Kidney (tissue), 13 donors: ENCODE measurements at regions not wholly inside any gene's neighbourhood (a gene's known extent, or its start where the extent isn't known, plus 50 kb on each side); places are given as distances from the start of the nearest gene placed in this dataset.

Experiments used
- DNase-seq, 5 donors: peaks; one replicate each; pipeline ENCODE4 v3.0.0-alpha.2; 2013 to 2020
- FAIRE-seq: peaks from 2 replicates; lab custom pipeline; 2012; peaks lifted over from hg19 to GRCh38; lab: Jason Lieb, UNC
- H3K27ac ChIP-seq, 2 donors: one replicate each; pipeline ENCODE4 v1.7.0; 2013; ENCODE audit warnings: low read depth in 2 of 2, low read length in 2 of 2, inconsistent platforms in 1 of 2
- H3K27me3 ChIP-seq: one replicate; pipeline ENCODE4 v1.7.1; 2013; ENCODE audit warnings: low read length, inconsistent platforms; ENCODE audit not compliant: control insufficient read depth, insufficient read depth
- H3K36me3 ChIP-seq, 3 donors: one replicate each; pipeline versions ENCODE4 v1.7.0 to v1.7.1; 2013; ENCODE audit warnings: low read length in 3 of 3, control low read depth in 1 of 3, inconsistent platforms in 1 of 3; ENCODE audit not compliant: insufficient read depth in 3 of 3, control insufficient read depth in 2 of 3
- H3K4me1 ChIP-seq, 3 donors: one replicate each; pipeline versions ENCODE4 v1.7.0 to v1.7.1; 2013; ENCODE audit warnings: low read length in 3 of 3, inconsistent platforms in 1 of 3, low read depth in 1 of 3; ENCODE audit not compliant: control insufficient read depth in 2 of 3, insufficient read depth in 2 of 3
- H3K4me3 ChIP-seq, 3 donors: one replicate each; pipeline versions ENCODE4 v1.7.0 to v1.8.1; 2013; ENCODE audit warnings: low read length in 3 of 3, control low read depth in 1 of 3, inconsistent platforms in 1 of 3
- H3K9ac ChIP-seq, 3 donors: one replicate each; pipeline versions ENCODE4 v1.7.0 to v1.7.1; 2013; ENCODE audit warnings: low read length in 3 of 3, control low read depth in 1 of 3, inconsistent platforms in 1 of 3
- H3K9me3 ChIP-seq, 3 donors: one replicate each; pipeline versions ENCODE4 v1.7.0 to v1.7.1; 2013; ENCODE audit warnings: low read length in 3 of 3, control low read depth in 1 of 3, inconsistent platforms in 1 of 3; ENCODE audit not compliant: control insufficient read depth in 2 of 3, insufficient read depth in 1 of 3
- CTCF ChIP-seq: IDR thresholded peaks from 3 replicates; pipeline ENCODE4 v1.5.1; 2012; ENCODE audit warnings: mild to moderate bottlenecking, moderate library complexity, borderline replicate concordance; ENCODE audit not compliant: insufficient read depth; ENCODE audit errors: extremely low read depth
- intact Hi-C: fragments of 100-400 bp; cut with DNase I; formaldehyde crosslinking; loops from one replicate; pipeline ENCODE4 v1.11.1; 2022
- donor health status: control.
- donor health status: control.
- donor health status: control.
- donor health status: control.
- donor health status: control.
- donor health status: DM: yes; HTN: yes; CAD: no.
- donor health status: Normal renal cell carcinoma (clear cell type).

GRCh38 chr16:79795556-79795955 is 195.0 kb upstream of the MAF start:
- Histone ChIP-seq H3K27me3 (no peaks in the 10 kb centered on the region), H3K4me3 (no peak overlapping the region), H3K4me1 (no peaks in the 10 kb centered on the region), H3K27ac (no peak overlapping the region), H3K9me3 (no peaks in the 10 kb centered on the region), H3K36me3 (no peaks in the 10 kb centered on the region), H3K9ac (no peak overlapping the region)
- FAIRE-seq, result no peak
- intact Hi-C loops, result no loop called here
- no peak for DNase-seq
- TF ChIP-seq CTCF, result no peak

- no peak for FAIRE-seq
- H3K4me1 ChIP-seq, result no peaks in the 10 kb centered on the region
Measured at GRCh38 chr16:79794941-79795340, 194.4 kb upstream of the MAF start.

GRCh38 chr16:79792664-79793351 is 192.3 kb upstream of the MAF start:
- no peaks in the 10 kb centered on the region for H3K9me3 ChIP-seq
- DNase-seq, result peak in 2 of 5 donors; percentile 17 to 70
- H3K36me3 ChIP-seq, result no peaks in the 10 kb centered on the region
- TF ChIP-seq CTCF, result no peak
- intact Hi-C loops, result no loop called here
- no peaks in the 10 kb centered on the region for H3K27me3 ChIP-seq
- H3K27ac ChIP-seq, result no peak overlapping the region
- H3K9ac ChIP-seq, result no peak overlapping the region
- H3K4me3 ChIP-seq, result no peak overlapping the region
- no peak for FAIRE-seq
- H3K4me1 ChIP-seq, result no peaks in the 10 kb centered on the region

More at GRCh38 chr16:79794941-79795340, 194.4 kb upstream of the MAF start:
- Histone ChIP-seq H3K9ac (no peak overlapping the region), H3K27ac (no peak overlapping the region), H3K4me3 (no peak overlapping the region), H3K9me3 (no peaks in the 10 kb centered on the region), H3K27me3 (no peaks in the 10 kb centered on the region), H3K36me3 (no peaks in the 10 kb centered on the region)
- no peak for TF ChIP-seq CTCF
- DNase-seq, result no peak
- intact Hi-C loops, result no loop called here

- H3K27me3 ChIP-seq, result no peaks in the 10 kb centered on the region
- H3K27ac ChIP-seq, result no peak overlapping the region
- intact Hi-C loops, result no loop called here
- H3K4me3 ChIP-seq, result no peak overlapping the region
- DNase-seq, result no peak
- no peaks in the 10 kb centered on the region for H3K36me3 ChIP-seq
- H3K4me1 ChIP-seq, result no peaks in the 10 kb centered on the region
- no peak for FAIRE-seq
- no peaks in the 10 kb centered on the region for H3K9me3 ChIP-seq
- no peak for TF ChIP-seq CTCF
- no peak overlapping the region for H3K9ac ChIP-seq
Measured at GRCh38 chr16:79792076-79792475, 191.5 kb upstream of the MAF start.
